T1000 (cell line): ENCODE measurements at regions not wholly inside any gene's neighbourhood (a gene's known extent, or its start where the extent isn't known, plus 50 kb on each side); places are given as distances from the start of the nearest gene placed in this dataset.

ENCODE experiments used
- DNase-seq: peaks from one replicate; lab custom pipeline; 2025; ENCODE audit warnings: mixed read lengths; lab: John Stamatoyannopoulos, UW

GRCh38 chr9:115209601-115210306 is 91.8 kb upstream of the TNC start:
- no peak for DNase-seq

- DNase-seq = no peak
These were observed 92.7 kb upstream of the TNC start for GRCh38 chr9:115210699-115211098.

- DNase-seq = no peak
These were observed 93.6 kb upstream of the TNC start for GRCh38 chr9:115211413-115212124.

GRCh38 chr9:115212125-115212605 is 94.2 kb upstream of the TNC start:
- no peak for DNase-seq

GRCh38 chr9:115212832-115213231 is 94.9 kb upstream of the TNC start:
- DNase-seq = no peak

GRCh38 chr9:115213818-115214334 is 95.9 kb upstream of the TNC start:
- DNase-seq = no peak

- no peak for DNase-seq
These were observed 98.9 kb upstream of the TNC start for GRCh38 chr9:115216873-115217272.

GRCh38 chr9:115220319-115221005 is 102.5 kb upstream of the TNC start:
- DNase-seq = no peak

- no peak for DNase-seq
These were observed 105.5 kb upstream of the TNC start for GRCh38 chr9:115223471-115223870.

- DNase-seq = no peak
These were observed 107.6 kb upstream of the TNC start for GRCh38 chr9:115225459-115226116.

- no peak for DNase-seq
These were observed 108.2 kb upstream of the TNC start for GRCh38 chr9:115226152-115226551.

- DNase-seq = peak; percentile 56
These were observed 111.5 kb upstream of the TNC start for GRCh38 chr9:115229496-115229895.

GRCh38 chr9:115230924-115231515 is 113.1 kb upstream of the TNC start:
- no peak for DNase-seq

- DNase-seq = no peak
These were observed 114.3 kb upstream of the TNC start for GRCh38 chr9:115232181-115232774.

GRCh38 chr9:115234094-115234493 is 116.1 kb upstream of the TNC start:
- DNase-seq = peak; percentile 9

- DNase-seq = no peak
These were observed 117.3 kb upstream of the TNC start for GRCh38 chr9:115235221-115235620.

GRCh38 chr9:115237385-115237998 is 119.5 kb upstream of the TNC start:
- no peak for DNase-seq

- no peak for DNase-seq
These were observed 122.7 kb upstream of the TNC start for GRCh38 chr9:115240676-115241075.

GRCh38 chr9:115241641-115242040 is 123.7 kb upstream of the TNC start:
- DNase-seq = no peak

- DNase-seq = no peak
These were observed 131.5 kb upstream of the TNC start for GRCh38 chr9:115249488-115249887.

GRCh38 chr9:115250621-115251032 is 132.7 kb upstream of the TNC start:
- peak; percentile 40 for DNase-seq
